Epithelial cell of proximal tubule (primary cell): ENCODE measurements at regions not wholly inside any gene's neighbourhood (a gene's known extent, or its start where the extent isn't known, plus 50 kb on each side); places are given as distances from the start of the nearest gene placed in this dataset.
"Not testable (repeated sequence)": the region's sequence is repeated elsewhere in the genome, so short reads cannot be mapped to it uniquely, and the experiment has no call there.

Source experiments
- DNase-seq: peaks from one replicate; pipeline ENCODE4 v3.0.0-alpha.2; 2011; ENCODE audit warnings: low read depth
- H3K4me3 ChIP-seq: 2 replicates; pipeline ENCODE4 v1.5.1; 2011; ENCODE audit warnings: low read depth, mild to moderate bottlenecking, low read length
- CTCF ChIP-seq: conservative IDR thresholded peaks from 2 replicates; pipeline ENCODE4 v1.5.1; 2012; ENCODE audit warnings: low read depth, mild to moderate bottlenecking, low read length

GRCh38 chr4:72666910-72667309 is 97.9 kb upstream of the ADAMTS3 start:
- DNase-seq: no peak
- no peak overlapping the region for H3K4me3 ChIP-seq
- no peak for TF ChIP-seq CTCF

- DNase-seq: no peak
- no peak for TF ChIP-seq CTCF
- no peak overlapping the region for H3K4me3 ChIP-seq
These were observed 96.3 kb upstream of the ADAMTS3 start for GRCh38 chr4:72665171-72665968.

GRCh38 chr4:72663828-72664227 is 94.8 kb upstream of the ADAMTS3 start:
- TF ChIP-seq CTCF: no peak
- no peak overlapping the region for H3K4me3 ChIP-seq
- no peak for DNase-seq

GRCh38 chr4:72661830-72662229 is 92.8 kb upstream of the ADAMTS3 start:
- no peak for TF ChIP-seq CTCF
- DNase-seq: no peak
- no peak overlapping the region for H3K4me3 ChIP-seq

GRCh38 chr4:72641611-72642010 is 72.6 kb upstream of the ADAMTS3 start:
- no peak for TF ChIP-seq CTCF
- DNase-seq: no peak
- H3K4me3 ChIP-seq: no peak overlapping the region

GRCh38 chr4:72636866-72637265 is 67.8 kb upstream of the ADAMTS3 start:
- DNase-seq, H3K4me3 ChIP-seq: not testable (repeated sequence)

GRCh38 chr4:72635931-72636330 is 66.9 kb upstream of the ADAMTS3 start:
- H3K4me3 ChIP-seq, DNase-seq: not testable (repeated sequence)

- H3K4me3 ChIP-seq, DNase-seq: not testable (repeated sequence)
These were observed 63.2 kb upstream of the ADAMTS3 start for GRCh38 chr4:72632253-72632652.
